GM12878 (cell line): ENCODE measurements at regions not wholly inside any gene's neighbourhood (a gene's known extent, or its start where the extent isn't known, plus 50 kb on each side); places are given as distances from the start of the nearest gene placed in this dataset.

Experiments
- ATAC-seq: fragments of 200-7000 bp; cut with Tn5 transposase; 3 replicates; pipeline ENCODE4 v1.9.1; 2020; ENCODE audit warnings: mild to moderate bottlenecking, moderate library complexity
- BruUV-seq: library from RNA; stranded (reverse); fragments of 400-500 nt; replicated peaks from 2 replicates; lab custom pipeline; 2021; lab: Mats Ljungman, UMichigan
- CTCF ChIA-PET: fragments of 300-600 bp; sonication (Branson Sonifier 250); formaldehyde crosslinking; extraction: SDS; loops from one replicate; lab custom pipeline; 2021; ENCODE audit warnings: inconsistent platforms; lab: Yijun Ruan, JAX
- POLR2A ChIA-PET: fragments of 350-600 bp; formaldehyde crosslinking; extraction: SDS; loops from one replicate; lab custom pipeline; 2021; ENCODE audit warnings: inconsistent platforms; lab: Charles Lee
- RAD21 ChIA-PET: fragments of 300-600 bp; sonication (Branson Sonifier 250); formaldehyde crosslinking; loops from one replicate; lab custom pipeline; 2023; ENCODE audit warnings: antibody characterized with exemption; ENCODE audit not compliant: unreplicated experiment; lab: Charles Lee
- SMC1A ChIA-PET: fragments of 300-600 bp; sonication (Branson Sonifier 250); formaldehyde crosslinking; loops from one replicate; lab custom pipeline; 2023; ENCODE audit not compliant: unreplicated experiment, uncharacterized antibody; lab: Charles Lee
- DNase-seq: peaks from one replicate; pipeline ENCODE4 v3.0.0-alpha.2; 2011; ENCODE audit warnings: low read depth, low spot score
- FAIRE-seq: peaks from 3 replicates; lab custom pipeline; 2011; peaks lifted over from hg19 to GRCh38; lab: Jason Lieb, UNC
- H2AFZ ChIP-seq: 2 replicates; pipeline ENCODE4 v1.6.0; 2011; ENCODE audit warnings: low read depth, low read length, control low read depth; ENCODE audit not compliant: control insufficient read depth
- H3K27ac ChIP-seq: 2 replicates; pipeline ENCODE4 v1.5.1; 2011; ENCODE audit warnings: control low read depth; ENCODE audit not compliant: control insufficient read depth, insufficient read depth
- H3K27me3 ChIP-seq, 2 experiments: replicated peaks in 1 of 2; 2 replicates each; pipeline versions ENCODE4 v1.6.0 to v1.6.1; 2011; ENCODE audit warnings: low read length in 1 of 2; ENCODE audit not compliant: control insufficient read depth in 2 of 2, insufficient read depth in 2 of 2
- H3K36me3 ChIP-seq, 2 experiments: 2 replicates each; pipeline ENCODE4 v1.5.1; 2011; ENCODE audit warnings: low read length in 1 of 2; ENCODE audit not compliant: control insufficient read depth in 2 of 2, insufficient read depth in 2 of 2
- H3K4me1 ChIP-seq: 2 replicates; pipeline ENCODE4 v1.6.1; 2011; ENCODE audit warnings: mild to moderate bottlenecking, low read length, moderate library complexity, mixed read lengths; ENCODE audit not compliant: control insufficient read depth, insufficient read depth
- H3K4me2 ChIP-seq: 2 replicates; pipeline ENCODE4 v1.6.0; 2011; ENCODE audit warnings: control low read depth; ENCODE audit not compliant: control insufficient read depth, insufficient read depth
- H3K4me3 ChIP-seq: fragments of 200-600 bp; sonication (generic); 2 replicates; pipeline ENCODE4 v1.5.1; 2016
- H3K79me2 ChIP-seq: 2 replicates; pipeline ENCODE4 v1.6.0; 2011; ENCODE audit warnings: low read length; ENCODE audit not compliant: control insufficient read depth, insufficient read depth
- H3K9ac ChIP-seq: 2 replicates; pipeline ENCODE4 v1.8.0; 2011; ENCODE audit warnings: low read length, control low read depth, mixed read lengths; ENCODE audit not compliant: control insufficient read depth, insufficient read depth
- H3K9me3 ChIP-seq: replicated peaks from 3 replicates; pipeline ENCODE4 v1.5.1; 2011; ENCODE audit warnings: mild to moderate bottlenecking, low read length; ENCODE audit not compliant: control insufficient read depth, insufficient read depth
- H4K20me1 ChIP-seq: 2 replicates; pipeline ENCODE4 v1.6.0; 2011; ENCODE audit not compliant: control insufficient read depth, insufficient read depth
- EP300 ChIP-seq, 2 experiments: fragments of 150-350 bp in 1 of 2; IDR thresholded peaks; 2 replicates each; pipeline ENCODE4 v1.6.1; 2011 to 2012; ENCODE audit warnings: low read depth in 2 of 2, low read length in 2 of 2, borderline replicate concordance in 1 of 2, improper control_type of control experiment in 1 of 2, inconsistent platforms in 1 of 2; ENCODE audit not compliant: control insufficient read depth in 1 of 2
- KDM1A ChIP-seq: fragments of 200-600 bp; sonication (generic); IDR thresholded peaks from 2 replicates; pipeline ENCODE4 v1.6.1; 2016; ENCODE audit warnings: borderline replicate concordance
- PBX3 ChIP-seq: IDR thresholded peaks from 2 replicates; pipeline ENCODE4 v1.6.1; 2011; ENCODE audit warnings: mild to moderate bottlenecking, low read depth, low read length, moderate library complexity; ENCODE audit not compliant: insufficient replicate concordance
- PML ChIP-seq: IDR thresholded peaks from 2 replicates; pipeline ENCODE4 v1.6.1; 2012; ENCODE audit warnings: low read length, inconsistent platforms
- RB1 ChIP-seq: fragments of 450-650 bp; formaldehyde crosslinking; IDR thresholded peaks from 2 replicates; pipeline ENCODE4 v1.6.1; 2017; ENCODE audit warnings: mild to moderate bottlenecking, borderline replicate concordance
- RFX5 ChIP-seq: IDR thresholded peaks from 2 replicates; pipeline ENCODE4 v1.6.1; 2011; ENCODE audit warnings: low read depth, low read length, improper control_type of control experiment
- SIX5 ChIP-seq: IDR thresholded peaks from 2 replicates; pipeline ENCODE4 v1.6.1; 2011; ENCODE audit warnings: mild to moderate bottlenecking, low read depth, low read length, moderate library complexity; ENCODE audit not compliant: severe bottlenecking
- SRF ChIP-seq, 2 experiments: IDR thresholded peaks; 2 replicates each; pipeline ENCODE4 v1.6.1; 2011; ENCODE audit warnings: low read depth in 2 of 2, low read length in 2 of 2, mild to moderate bottlenecking in 1 of 2, moderate library complexity in 1 of 2
- SUZ12 ChIP-seq: fragments of 200-600 bp; sonication (generic); IDR thresholded peaks from one replicate; pipeline ENCODE4 v1.6.1; 2018; ENCODE audit warnings: antibody characterized with exemption, mild to moderate bottlenecking; ENCODE audit not compliant: unreplicated experiment
- WGBS: methylation state at CpG from one replicate; pipeline ENCODE4 v1.1.6; 2016; ENCODE audit warnings: low lambda C conversion rate; ENCODE audit not compliant: insufficient replicate concordance, insufficient coverage; ENCODE audit errors: missing lambda C conversion rate; 5-methylcytosine and 5-hydroxymethylcytosine counted together
- in situ Hi-C: fragments of 300-500 bp; cut with MboI; formaldehyde crosslinking; loops from 9 replicates; pipeline ENCODE4 v1.14.3; 2018; ENCODE audit warnings: mixed read lengths
- intact Hi-C: fragments of 100-400 bp; cut with micrococcal nuclease; formaldehyde crosslinking; loops from one replicate; pipeline ENCODE4 v1.14.2; 2022; ENCODE audit not compliant: unreplicated experiment
- TF ChIP-seq, protein P1 (sequence below), 3 experiments: IDR thresholded peaks in 2 of 3; conservative IDR thresholded peaks in 1 of 3; 2 replicates each; pipeline ENCODE4 v1.5.1; 2011; ENCODE audit warnings: low read depth in 3 of 3, low read length in 3 of 3, mild to moderate bottlenecking in 3 of 3, control low read depth in 2 of 3, moderate library complexity in 2 of 3, inconsistent platforms in 1 of 3, mixed read lengths in 1 of 3; ENCODE audit not compliant: control insufficient read depth in 2 of 3, insufficient read depth in 1 of 3; ENCODE audit errors: extremely low read depth in 1 of 3
- TF ChIP-seq, protein P2 (sequence below): fragments of 450-650 bp; IDR thresholded peaks from 2 replicates; pipeline ENCODE4 v1.6.1; 2018; ENCODE audit warnings: mild to moderate bottlenecking, low read depth, moderate library complexity; ENCODE audit not compliant: partially characterized antibody
- TF ChIP-seq, protein P3 (sequence below): fragments of 450-650 bp; IDR thresholded peaks from 2 replicates; pipeline ENCODE4 v1.6.1; 2018; ENCODE audit warnings: borderline replicate concordance, mild to moderate bottlenecking; ENCODE audit not compliant: partially characterized antibody

DNA sequence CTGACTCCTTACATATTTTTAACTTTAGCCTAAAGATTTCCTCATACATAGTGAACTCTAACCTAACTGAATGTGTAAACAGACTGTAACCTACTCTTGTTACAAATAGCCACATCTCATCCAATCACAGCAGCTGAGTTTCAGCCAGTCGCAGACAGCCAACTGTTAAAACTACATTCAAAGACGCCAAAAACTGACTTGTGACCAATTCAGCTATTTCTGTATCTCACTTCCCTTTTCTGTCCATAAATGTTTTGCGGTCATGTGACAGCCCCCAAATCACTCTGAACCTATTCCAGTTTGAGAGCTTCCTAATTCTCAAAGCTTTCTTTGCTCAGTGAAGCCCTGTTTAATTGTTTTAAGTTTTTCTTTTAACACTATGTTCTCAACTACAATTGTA, 2731.9 kb downstream of the ARAP2 start (continued):
- 0 out of 4 replicates have a peak, but pooled peaks of 1 of the 2 experiments have one; percentile 28 for TF ChIP-seq EP300 (IDR thresholded peaks at IDR 0.05; ENCODE audit: borderline replicate concordance in 1 of 2, control insufficient read depth in 1 of 2, low read depth in 2 of 2, low read length in 2 of 2)

DNA sequence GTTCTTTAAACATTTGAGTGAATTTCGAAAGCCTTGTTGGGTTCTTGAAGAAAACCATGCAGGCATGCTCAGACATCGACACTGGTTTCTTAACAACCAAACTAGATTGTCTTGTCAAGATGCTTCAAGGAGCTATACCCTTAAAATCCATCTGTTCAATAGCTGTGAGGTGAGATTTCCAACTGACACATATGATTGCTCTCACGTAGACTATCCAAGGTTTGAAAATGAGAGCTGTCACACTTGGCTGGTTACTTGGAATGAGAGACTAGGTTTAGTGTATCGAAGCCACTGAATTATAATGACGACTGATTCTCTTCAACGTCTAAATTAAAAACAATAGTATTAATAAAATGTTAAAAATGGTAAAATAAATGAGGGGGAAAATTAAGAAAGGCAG, 2725.5 kb downstream of the ARAP2 start:
- DNase-seq (no peak), ATAC-seq (no peak), FAIRE-seq (no peak)
- POLR2A ChIA-PET: no interaction called here
- no peak overlapping the region for H2AFZ ChIP-seq
- H3K4me3 ChIP-seq: no peak overlapping the region
- no peak overlapping the region for H3K27ac ChIP-seq
- no peaks in the 10 kb centered on the region for H3K4me1 ChIP-seq
- TF ChIP-seq SIX5 (no peak), RB1 (no peak), KDM1A (no peak), RFX5 (no peak), SRF (IDR thresholded peaks at IDR 0.05; ENCODE audit: low read depth in 2 of 2, low read length in 2 of 2) (no peak), PBX3 (no peak), PML (no peak), SUZ12 (no peak)
- TF ChIP-seq, protein P1, sequence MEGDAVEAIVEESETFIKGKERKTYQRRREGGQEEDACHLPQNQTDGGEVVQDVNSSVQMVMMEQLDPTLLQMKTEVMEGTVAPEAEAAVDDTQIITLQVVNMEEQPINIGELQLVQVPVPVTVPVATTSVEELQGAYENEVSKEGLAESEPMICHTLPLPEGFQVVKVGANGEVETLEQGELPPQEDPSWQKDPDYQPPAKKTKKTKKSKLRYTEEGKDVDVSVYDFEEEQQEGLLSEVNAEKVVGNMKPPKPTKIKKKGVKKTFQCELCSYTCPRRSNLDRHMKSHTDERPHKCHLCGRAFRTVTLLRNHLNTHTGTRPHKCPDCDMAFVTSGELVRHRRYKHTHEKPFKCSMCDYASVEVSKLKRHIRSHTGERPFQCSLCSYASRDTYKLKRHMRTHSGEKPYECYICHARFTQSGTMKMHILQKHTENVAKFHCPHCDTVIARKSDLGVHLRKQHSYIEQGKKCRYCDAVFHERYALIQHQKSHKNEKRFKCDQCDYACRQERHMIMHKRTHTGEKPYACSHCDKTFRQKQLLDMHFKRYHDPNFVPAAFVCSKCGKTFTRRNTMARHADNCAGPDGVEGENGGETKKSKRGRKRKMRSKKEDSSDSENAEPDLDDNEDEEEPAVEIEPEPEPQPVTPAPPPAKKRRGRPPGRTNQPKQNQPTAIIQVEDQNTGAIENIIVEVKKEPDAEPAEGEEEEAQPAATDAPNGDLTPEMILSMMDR (IDR thresholded peaks at IDR 0.05 in 2 of 3, conservative IDR thresholded peaks at IDR 0.05 in 1 of 3; ENCODE audit: control insufficient read depth in 2 of 3, extremely low read depth in 1 of 3, insufficient read depth in 1 of 3, low read depth in 3 of 3, low read length in 3 of 3): no peak
- TF ChIP-seq, protein P2, sequence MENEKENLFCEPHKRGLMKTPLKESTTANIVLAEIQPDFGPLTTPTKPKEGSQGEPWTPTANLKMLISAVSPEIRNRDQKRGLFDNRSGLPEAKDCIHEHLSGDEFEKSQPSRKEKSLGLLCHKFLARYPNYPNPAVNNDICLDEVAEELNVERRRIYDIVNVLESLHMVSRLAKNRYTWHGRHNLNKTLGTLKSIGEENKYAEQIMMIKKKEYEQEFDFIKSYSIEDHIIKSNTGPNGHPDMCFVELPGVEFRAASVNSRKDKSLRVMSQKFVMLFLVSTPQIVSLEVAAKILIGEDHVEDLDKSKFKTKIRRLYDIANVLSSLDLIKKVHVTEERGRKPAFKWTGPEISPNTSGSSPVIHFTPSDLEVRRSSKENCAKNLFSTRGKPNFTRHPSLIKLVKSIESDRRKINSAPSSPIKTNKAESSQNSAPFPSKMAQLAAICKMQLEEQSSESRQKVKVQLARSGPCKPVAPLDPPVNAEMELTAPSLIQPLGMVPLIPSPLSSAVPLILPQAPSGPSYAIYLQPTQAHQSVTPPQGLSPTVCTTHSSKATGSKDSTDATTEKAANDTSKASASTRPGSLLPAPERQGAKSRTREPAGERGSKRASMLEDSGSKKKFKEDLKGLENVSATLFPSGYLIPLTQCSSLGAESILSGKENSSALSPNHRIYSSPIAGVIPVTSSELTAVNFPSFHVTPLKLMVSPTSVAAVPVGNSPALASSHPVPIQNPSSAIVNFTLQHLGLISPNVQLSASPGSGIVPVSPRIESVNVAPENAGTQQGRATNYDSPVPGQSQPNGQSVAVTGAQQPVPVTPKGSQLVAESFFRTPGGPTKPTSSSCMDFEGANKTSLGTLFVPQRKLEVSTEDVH: no peak
- TF ChIP-seq, protein P3, sequence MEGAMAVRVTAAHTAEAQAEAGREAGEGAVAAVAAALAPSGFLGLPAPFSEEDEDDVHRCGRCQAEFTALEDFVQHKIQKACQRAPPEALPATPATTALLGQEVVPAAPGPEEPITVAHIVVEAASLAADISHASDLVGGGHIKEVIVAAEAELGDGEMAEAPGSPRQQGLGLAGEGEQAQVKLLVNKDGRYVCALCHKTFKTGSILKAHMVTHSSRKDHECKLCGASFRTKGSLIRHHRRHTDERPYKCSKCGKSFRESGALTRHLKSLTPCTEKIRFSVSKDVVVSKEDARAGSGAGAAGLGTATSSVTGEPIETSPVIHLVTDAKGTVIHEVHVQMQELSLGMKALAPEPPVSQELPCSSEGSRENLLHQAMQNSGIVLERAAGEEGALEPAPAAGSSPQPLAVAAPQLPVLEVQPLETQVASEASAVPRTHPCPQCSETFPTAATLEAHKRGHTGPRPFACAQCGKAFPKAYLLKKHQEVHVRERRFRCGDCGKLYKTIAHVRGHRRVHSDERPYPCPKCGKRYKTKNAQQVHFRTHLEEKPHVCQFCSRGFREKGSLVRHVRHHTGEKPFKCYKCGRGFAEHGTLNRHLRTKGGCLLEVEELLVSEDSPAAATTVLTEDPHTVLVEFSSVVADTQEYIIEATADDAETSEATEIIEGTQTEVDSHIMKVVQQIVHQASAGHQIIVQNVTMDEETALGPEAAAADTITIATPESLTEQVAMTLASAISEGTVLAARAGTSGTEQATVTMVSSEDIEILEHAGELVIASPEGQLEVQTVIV: no peak
- no peaks in the 10 kb centered on the region for H4K20me1 ChIP-seq
- H3K79me2 ChIP-seq: no peaks in the 10 kb centered on the region
- CTCF ChIA-PET: no interaction called here
- no peak overlapping the region for H3K9ac ChIP-seq
- intact Hi-C loops: no loop called here
- 34% methylated on average over 6 of the region's 6 CpGs for WGBS
- no peak overlapping the region for H3K4me2 ChIP-seq
- no TSS peak for BruUV-seq
- H3K27me3 ChIP-seq: no peaks in the 10 kb centered on the region
- H3K9me3 ChIP-seq: no peaks in the 10 kb centered on the region
- H3K36me3 ChIP-seq: no peaks in the 10 kb centered on the region
- RAD21 ChIA-PET: no interaction called here
- SMC1A ChIA-PET: interaction anchor here (2.0 to 3.1 kb wide), 2 partner anchors 8 to 12 kb away, joined by 8 to 16 read pairs; no protein-coding TSS in a partner anchor
- in situ Hi-C loops: no loop called here
